ENCODE measurements at regions not wholly inside any gene's neighbourhood (a gene's known extent, or its start where the extent isn't known, plus 50 kb on each side); places are given as distances from the start of the nearest gene placed in this dataset.

DNA sequence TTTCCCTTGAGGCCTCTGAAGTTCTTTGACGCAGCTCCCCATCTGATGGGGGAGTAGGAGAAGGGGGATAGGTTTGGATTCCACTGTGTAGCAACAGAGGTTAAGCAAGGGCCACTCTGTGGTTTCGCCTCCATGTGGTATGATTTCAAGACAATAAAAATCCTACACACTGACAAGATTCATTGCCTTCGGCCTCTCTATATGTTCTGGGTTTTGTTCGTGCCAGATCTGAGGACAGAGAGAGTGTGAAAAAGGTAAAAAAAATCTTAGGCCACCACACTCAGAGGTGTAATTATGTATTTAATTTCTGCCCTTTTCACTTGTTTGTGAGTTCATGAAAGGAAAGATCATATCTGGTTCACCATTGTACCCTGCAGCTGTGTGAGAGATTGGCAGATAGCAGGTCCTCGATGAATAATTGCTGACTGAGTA is 715.2 kb upstream of the ZNF608 start:
- H4K20me1 ChIP-seq (ENCODE audit: insufficient read depth, low read length), result no peaks in the 10 kb centered on the region
- TF ChIP-seq EZH2phosphoT487 (IDR thresholded peaks at IDR 0.05; ENCODE audit: borderline replicate concordance, low read depth, low read length), result no peak
- TF ChIP-seq, protein P1, sequence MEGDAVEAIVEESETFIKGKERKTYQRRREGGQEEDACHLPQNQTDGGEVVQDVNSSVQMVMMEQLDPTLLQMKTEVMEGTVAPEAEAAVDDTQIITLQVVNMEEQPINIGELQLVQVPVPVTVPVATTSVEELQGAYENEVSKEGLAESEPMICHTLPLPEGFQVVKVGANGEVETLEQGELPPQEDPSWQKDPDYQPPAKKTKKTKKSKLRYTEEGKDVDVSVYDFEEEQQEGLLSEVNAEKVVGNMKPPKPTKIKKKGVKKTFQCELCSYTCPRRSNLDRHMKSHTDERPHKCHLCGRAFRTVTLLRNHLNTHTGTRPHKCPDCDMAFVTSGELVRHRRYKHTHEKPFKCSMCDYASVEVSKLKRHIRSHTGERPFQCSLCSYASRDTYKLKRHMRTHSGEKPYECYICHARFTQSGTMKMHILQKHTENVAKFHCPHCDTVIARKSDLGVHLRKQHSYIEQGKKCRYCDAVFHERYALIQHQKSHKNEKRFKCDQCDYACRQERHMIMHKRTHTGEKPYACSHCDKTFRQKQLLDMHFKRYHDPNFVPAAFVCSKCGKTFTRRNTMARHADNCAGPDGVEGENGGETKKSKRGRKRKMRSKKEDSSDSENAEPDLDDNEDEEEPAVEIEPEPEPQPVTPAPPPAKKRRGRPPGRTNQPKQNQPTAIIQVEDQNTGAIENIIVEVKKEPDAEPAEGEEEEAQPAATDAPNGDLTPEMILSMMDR (conservative IDR thresholded peaks at IDR 0.05; ENCODE audit: low read length), result no peak
- intact Hi-C loops (cut with micrococcal nuclease; ENCODE audit: unreplicated experiment), result no loop called here
- DNase-seq (ENCODE audit: low spot score), result no peak
- no TSS peak for BruUV-seq (replicated peaks)
- ChIA-PET POLR2A (no interaction called here), CTCF (ENCODE audit: unreplicated experiment) (no interaction called here)
- no peaks in the 10 kb centered on the region for H3K79me2 ChIP-seq (ENCODE audit: insufficient read depth, low read depth, low read length)
- H3K36me3 ChIP-seq (ENCODE audit: insufficient read depth, low read length), result no peaks in the 10 kb centered on the region
- H3K9me2 ChIP-seq (ENCODE audit: insufficient read depth, low read length), result 0 out of 2 replicates have a peak, but pooled peaks cover 4% of the 10 kb centered on the region
- H3K9me3 ChIP-seq (ENCODE audit: low read length), result 0 out of 2 replicates have a peak, but pooled peaks cover 5% of the 10 kb centered on the region
- H3K4me2 ChIP-seq (ENCODE audit: low read length), result no peak overlapping the region
- no peak overlapping the region for H2AFZ ChIP-seq (ENCODE audit: low read length)
- no peak overlapping the region for H3K27ac ChIP-seq (ENCODE audit: low read depth, low read length, poor library complexity, severe bottlenecking)
- no peak overlapping the region for H3K4me3 ChIP-seq (ENCODE audit: low read depth, low read length, poor library complexity, severe bottlenecking)
- H3K4me1 ChIP-seq (ENCODE audit: insufficient read depth, low read length, poor library complexity, severe bottlenecking), result peaks cover 10% of the 10 kb centered on the region

DNA sequence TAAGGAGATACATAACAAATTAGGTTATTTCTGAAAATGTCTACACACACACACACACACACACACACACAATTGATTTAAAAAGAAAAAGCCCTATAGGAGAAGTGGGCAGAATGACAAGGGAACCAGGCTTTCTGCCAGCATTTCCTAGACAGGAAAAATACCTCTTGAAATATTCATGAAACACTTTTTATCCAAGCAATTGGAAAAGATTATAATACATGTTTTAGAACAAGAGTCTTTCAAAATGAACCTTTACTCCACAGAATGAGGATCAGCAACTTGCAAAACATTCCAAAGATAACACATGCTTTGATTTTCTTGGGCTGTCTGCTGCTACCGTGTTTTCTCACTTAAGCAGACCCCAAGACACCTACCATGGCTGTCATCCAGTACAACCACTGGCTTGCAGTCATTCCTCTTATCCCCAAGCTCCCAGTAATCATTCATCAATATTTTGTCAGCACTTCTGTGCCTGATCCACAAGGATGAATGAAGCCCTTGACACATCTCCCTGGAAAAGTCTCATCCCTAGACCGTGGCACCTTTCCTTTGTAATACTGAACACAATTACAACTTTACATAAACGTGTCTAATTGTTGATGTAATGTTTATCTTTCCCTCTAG is 717.1 kb upstream of the ZNF608 start:
- peaks cover 10% of the 10 kb centered on the region for H3K4me1 ChIP-seq (ENCODE audit: insufficient read depth, low read length, poor library complexity, severe bottlenecking)
- no peak overlapping the region for H3K27ac ChIP-seq (ENCODE audit: low read depth, low read length, poor library complexity, severe bottlenecking)
- H3K36me3 ChIP-seq (ENCODE audit: insufficient read depth, low read length), result no peaks in the 10 kb centered on the region
- no peak for DNase-seq (ENCODE audit: low spot score)
- POLR2A ChIA-PET, result no interaction called here
- H4K20me1 ChIP-seq (ENCODE audit: insufficient read depth, low read length), result no peaks in the 10 kb centered on the region
- BruUV-seq (replicated peaks), result no TSS peak
- intact Hi-C loops (cut with micrococcal nuclease; ENCODE audit: unreplicated experiment), result no loop called here
- H3K4me2 ChIP-seq (ENCODE audit: low read length), result no peak overlapping the region
- H3K4me3 ChIP-seq (ENCODE audit: low read depth, low read length, poor library complexity, severe bottlenecking), result no peak overlapping the region
- no peak overlapping the region for H2AFZ ChIP-seq (ENCODE audit: low read length)
- no peaks in the 10 kb centered on the region for H3K79me2 ChIP-seq (ENCODE audit: insufficient read depth, low read depth, low read length)
- CTCF ChIA-PET (ENCODE audit: unreplicated experiment), result no interaction called here
- 0 out of 2 replicates have a peak, but pooled peaks cover 5% of the 10 kb centered on the region for H3K9me3 ChIP-seq (ENCODE audit: low read length)
- H3K9me2 ChIP-seq (ENCODE audit: insufficient read depth, low read length), result 0 out of 2 replicates have a peak, but pooled peaks cover 4% of the 10 kb centered on the region
- TF ChIP-seq, protein P1 (conservative IDR thresholded peaks at IDR 0.05; ENCODE audit: low read length), result no peak
- no peak for TF ChIP-seq EZH2phosphoT487 (IDR thresholded peaks at IDR 0.05; ENCODE audit: borderline replicate concordance, low read depth, low read length)

DNA sequence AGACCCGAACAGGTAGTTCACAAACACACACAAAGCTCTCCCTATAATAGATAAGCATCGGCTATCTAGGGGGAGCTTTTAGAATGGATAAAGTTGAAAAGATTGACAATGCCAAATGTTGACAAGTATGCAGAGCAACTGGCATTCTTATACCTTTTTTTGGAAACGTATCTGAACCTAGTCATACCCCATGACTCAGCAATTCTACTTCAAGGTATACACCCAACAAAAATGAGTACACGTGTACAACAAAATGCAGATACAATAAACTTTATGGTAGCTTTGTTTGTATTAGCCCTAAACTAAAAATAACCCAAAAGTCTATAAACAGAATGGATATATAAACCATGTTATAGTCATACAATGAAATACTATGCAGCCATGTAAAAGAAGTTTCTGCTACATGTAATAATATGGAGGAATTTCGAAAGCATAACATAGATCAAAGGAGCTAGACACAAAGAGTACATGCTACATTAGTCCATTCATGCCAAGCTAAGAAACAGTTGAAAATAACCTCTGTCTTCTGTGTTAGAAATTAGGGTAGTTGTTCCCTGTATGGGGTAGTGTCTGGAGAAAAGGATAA is 718.5 kb upstream of the ZNF608 start:
- no peak overlapping the region for H3K4me3 ChIP-seq (ENCODE audit: low read depth, low read length, poor library complexity, severe bottlenecking)
- H4K20me1 ChIP-seq (ENCODE audit: insufficient read depth, low read length), result no peaks in the 10 kb centered on the region
- TF ChIP-seq, protein P1 (conservative IDR thresholded peaks at IDR 0.05; ENCODE audit: low read length), result no peak
- no peak for TF ChIP-seq EZH2phosphoT487 (IDR thresholded peaks at IDR 0.05; ENCODE audit: borderline replicate concordance, low read depth, low read length)
- no peaks in the 10 kb centered on the region for H3K79me2 ChIP-seq (ENCODE audit: insufficient read depth, low read depth, low read length)
- peaks cover 10% of the 10 kb centered on the region for H3K4me1 ChIP-seq (ENCODE audit: insufficient read depth, low read length, poor library complexity, severe bottlenecking)
- intact Hi-C loops (cut with micrococcal nuclease; ENCODE audit: unreplicated experiment), result no loop called here
- H3K9me2 ChIP-seq (ENCODE audit: insufficient read depth, low read length), result 0 out of 2 replicates have a peak, but pooled peaks cover 3% of the 10 kb centered on the region
- H3K36me3 ChIP-seq (ENCODE audit: insufficient read depth, low read length), result no peaks in the 10 kb centered on the region
- 0 out of 2 replicates have a peak, but pooled peaks cover 5% of the 10 kb centered on the region for H3K9me3 ChIP-seq (ENCODE audit: low read length)
- no TSS peak for BruUV-seq (replicated peaks)
- ChIA-PET POLR2A (interaction anchor here (0.6 to 1.6 kb wide), 6 partner anchors 17 to 1674 kb away, joined by 3 to 4 read pairs (median 3); no protein-coding TSS in a partner anchor), CTCF (ENCODE audit: unreplicated experiment) (no interaction called here)
- H3K27ac ChIP-seq (ENCODE audit: low read depth, low read length, poor library complexity, severe bottlenecking), result no peak overlapping the region
- DNase-seq (ENCODE audit: low spot score), result no peak
- H3K4me2 ChIP-seq (ENCODE audit: low read length), result no peak overlapping the region
- no peak overlapping the region for H2AFZ ChIP-seq (ENCODE audit: low read length)
